Keratinocyte (primary cell): ENCODE measurements at regions not wholly inside any gene's neighbourhood (a gene's known extent, or its start where the extent isn't known, plus 50 kb on each side); places are given as distances from the start of the nearest gene placed in this dataset.

Experiments
- EZH2 ChIP-seq: IDR thresholded peaks from one replicate; pipeline ENCODE4 v1.6.1; 2012; ENCODE audit warnings: inconsistent platforms, mild to moderate bottlenecking, low read length, moderate library complexity
- TF ChIP-seq, protein P1 (sequence below), 3 experiments: IDR thresholded peaks in 1 of 3; conservative IDR thresholded peaks in 1 of 3; optimal IDR thresholded peaks in 1 of 3; 2 replicates in 2 of 3; 3 replicates in 1 of 3; pipeline versions ENCODE3 to v1.5.1; 2011; ENCODE audit warnings: low read length in 3 of 3, mild to moderate bottlenecking in 3 of 3, moderate library complexity in 2 of 3, control low read depth in 1 of 3, inconsistent platforms in 1 of 3; ENCODE audit not compliant: insufficient read depth in 2 of 3; ENCODE audit errors: extremely low read depth in 1 of 3

DNA sequence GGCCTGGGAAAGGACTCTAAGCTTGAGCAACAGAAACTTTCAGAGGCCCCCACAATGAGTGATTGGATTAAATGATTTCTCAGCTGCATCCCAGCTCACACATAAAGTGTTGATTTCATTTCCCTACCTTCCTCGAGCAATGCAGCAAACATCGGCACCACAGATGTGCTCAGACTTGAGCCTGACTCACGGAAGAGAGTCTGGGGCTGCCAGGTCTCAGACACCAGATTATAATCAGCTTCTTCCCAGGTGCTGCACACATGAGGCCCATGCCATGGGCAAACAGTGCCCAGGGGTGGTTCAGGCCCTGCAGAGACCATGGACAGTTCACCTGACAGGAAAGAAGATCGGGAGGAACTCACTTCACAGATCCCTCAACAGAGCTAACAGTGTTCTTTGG, 226.6 kb upstream of the TENM4 start:
- TF ChIP-seq, protein P1, sequence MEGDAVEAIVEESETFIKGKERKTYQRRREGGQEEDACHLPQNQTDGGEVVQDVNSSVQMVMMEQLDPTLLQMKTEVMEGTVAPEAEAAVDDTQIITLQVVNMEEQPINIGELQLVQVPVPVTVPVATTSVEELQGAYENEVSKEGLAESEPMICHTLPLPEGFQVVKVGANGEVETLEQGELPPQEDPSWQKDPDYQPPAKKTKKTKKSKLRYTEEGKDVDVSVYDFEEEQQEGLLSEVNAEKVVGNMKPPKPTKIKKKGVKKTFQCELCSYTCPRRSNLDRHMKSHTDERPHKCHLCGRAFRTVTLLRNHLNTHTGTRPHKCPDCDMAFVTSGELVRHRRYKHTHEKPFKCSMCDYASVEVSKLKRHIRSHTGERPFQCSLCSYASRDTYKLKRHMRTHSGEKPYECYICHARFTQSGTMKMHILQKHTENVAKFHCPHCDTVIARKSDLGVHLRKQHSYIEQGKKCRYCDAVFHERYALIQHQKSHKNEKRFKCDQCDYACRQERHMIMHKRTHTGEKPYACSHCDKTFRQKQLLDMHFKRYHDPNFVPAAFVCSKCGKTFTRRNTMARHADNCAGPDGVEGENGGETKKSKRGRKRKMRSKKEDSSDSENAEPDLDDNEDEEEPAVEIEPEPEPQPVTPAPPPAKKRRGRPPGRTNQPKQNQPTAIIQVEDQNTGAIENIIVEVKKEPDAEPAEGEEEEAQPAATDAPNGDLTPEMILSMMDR (optimal IDR thresholded peaks at IDR 0.05 in 1 of 3, IDR thresholded peaks at IDR 0.05 in 1 of 3, conservative IDR thresholded peaks at IDR 0.05 in 1 of 3; ENCODE audit: extremely low read depth in 1 of 3, insufficient read depth in 2 of 3, low read length in 3 of 3), result no peak
- no peak for TF ChIP-seq EZH2
